ENCODE measurements at regions not wholly inside any gene's neighbourhood (a gene's known extent, or its start where the extent isn't known, plus 50 kb on each side); places are given as distances from the start of the nearest gene placed in this dataset.

- no peak for TF ChIP-seq POLR2A (IDR thresholded peaks at IDR 0.05)
- TF ChIP-seq, protein P1, sequence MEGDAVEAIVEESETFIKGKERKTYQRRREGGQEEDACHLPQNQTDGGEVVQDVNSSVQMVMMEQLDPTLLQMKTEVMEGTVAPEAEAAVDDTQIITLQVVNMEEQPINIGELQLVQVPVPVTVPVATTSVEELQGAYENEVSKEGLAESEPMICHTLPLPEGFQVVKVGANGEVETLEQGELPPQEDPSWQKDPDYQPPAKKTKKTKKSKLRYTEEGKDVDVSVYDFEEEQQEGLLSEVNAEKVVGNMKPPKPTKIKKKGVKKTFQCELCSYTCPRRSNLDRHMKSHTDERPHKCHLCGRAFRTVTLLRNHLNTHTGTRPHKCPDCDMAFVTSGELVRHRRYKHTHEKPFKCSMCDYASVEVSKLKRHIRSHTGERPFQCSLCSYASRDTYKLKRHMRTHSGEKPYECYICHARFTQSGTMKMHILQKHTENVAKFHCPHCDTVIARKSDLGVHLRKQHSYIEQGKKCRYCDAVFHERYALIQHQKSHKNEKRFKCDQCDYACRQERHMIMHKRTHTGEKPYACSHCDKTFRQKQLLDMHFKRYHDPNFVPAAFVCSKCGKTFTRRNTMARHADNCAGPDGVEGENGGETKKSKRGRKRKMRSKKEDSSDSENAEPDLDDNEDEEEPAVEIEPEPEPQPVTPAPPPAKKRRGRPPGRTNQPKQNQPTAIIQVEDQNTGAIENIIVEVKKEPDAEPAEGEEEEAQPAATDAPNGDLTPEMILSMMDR (IDR thresholded peaks at IDR 0.05): no peak
- TF ChIP-seq POLR2AphosphoS5 (IDR thresholded peaks at IDR 0.05): no peak
These were observed 186.6 kb upstream of the MEF2C start for GRCh38 chr5:89069591-89069990.

All from stomach (tissue), 4 donors.